ENCODE measurements at regions not wholly inside any gene's neighbourhood (a gene's known extent, or its start where the extent isn't known, plus 50 kb on each side); places are given as distances from the start of the nearest gene placed in this dataset.

DNA sequence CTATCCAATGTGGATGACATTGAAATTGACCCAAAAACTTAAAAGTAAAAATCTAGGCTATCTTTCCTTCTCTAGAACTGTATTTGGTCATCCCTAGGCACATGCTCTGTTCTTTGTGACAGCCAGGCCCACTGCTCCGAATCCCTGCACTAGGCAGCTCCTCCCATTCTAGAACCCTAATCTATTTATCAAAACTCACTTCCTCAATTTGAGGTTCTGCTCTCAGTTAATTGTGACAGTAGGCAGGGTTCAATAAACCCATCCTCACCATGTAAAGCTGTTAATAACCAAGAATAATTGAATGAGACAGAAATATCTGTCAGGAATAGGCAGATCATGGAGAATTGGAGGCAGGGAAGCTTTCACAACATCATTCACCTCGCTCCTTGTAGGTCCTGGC, 51.9 kb upstream of the IRF2 start:
- Histone ChIP-seq H3K4me3 (ENCODE audit: low read depth, low read length) (no peak overlapping the region), H3K27me3 (ENCODE audit: control insufficient read depth, insufficient read depth, low read length) (no peaks in the 10 kb centered on the region), H3K9me3 (ENCODE audit: control insufficient read depth, insufficient read depth, low read length) (no peaks in the 10 kb centered on the region), H3K4me1 (ENCODE audit: control insufficient read depth, insufficient read depth, low read length) (no peaks in the 10 kb centered on the region), H3K9ac (ENCODE audit: low read depth, low read length) (no peak overlapping the region), H3K36me3 (ENCODE audit: control insufficient read depth, insufficient read depth, low read length) (no peaks in the 10 kb centered on the region)
